GM18861 (cell line): ENCODE measurements at regions not wholly inside any gene's neighbourhood (a gene's known extent, or its start where the extent isn't known, plus 50 kb on each side); places are given as distances from the start of the nearest gene placed in this dataset.

ENCODE experiments used
- ATAC-seq: cut with Tn5 transposase; IDR thresholded peaks from one replicate; pipeline ENCODE4 v1.9.1; 2021; ENCODE audit not compliant: unreplicated experiment

- ATAC-seq: no peak
Measured at GRCh38 chr2:65550246-65550645, 117.8 kb upstream of the SPRED2 start.

DNA sequence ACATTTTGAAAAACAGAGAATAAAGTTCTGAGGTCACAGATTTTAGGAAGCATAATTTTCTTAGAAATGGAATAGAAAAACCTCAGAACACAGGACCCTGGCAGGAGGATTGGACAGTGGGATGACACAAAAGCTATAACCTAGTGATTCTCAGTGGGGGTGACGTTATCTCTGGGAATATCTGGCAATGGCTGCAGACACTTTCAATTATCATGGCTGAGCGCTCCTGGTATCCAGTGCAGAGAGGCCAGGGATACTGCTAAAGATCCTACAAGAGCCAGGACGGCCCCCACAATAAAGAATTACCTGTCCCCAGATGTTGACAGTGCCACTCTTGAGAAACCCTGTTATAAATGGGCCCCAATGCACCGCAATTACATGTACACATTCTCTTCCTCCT, 117.2 kb upstream of the SPRED2 start:
- ATAC-seq: no peak

DNA sequence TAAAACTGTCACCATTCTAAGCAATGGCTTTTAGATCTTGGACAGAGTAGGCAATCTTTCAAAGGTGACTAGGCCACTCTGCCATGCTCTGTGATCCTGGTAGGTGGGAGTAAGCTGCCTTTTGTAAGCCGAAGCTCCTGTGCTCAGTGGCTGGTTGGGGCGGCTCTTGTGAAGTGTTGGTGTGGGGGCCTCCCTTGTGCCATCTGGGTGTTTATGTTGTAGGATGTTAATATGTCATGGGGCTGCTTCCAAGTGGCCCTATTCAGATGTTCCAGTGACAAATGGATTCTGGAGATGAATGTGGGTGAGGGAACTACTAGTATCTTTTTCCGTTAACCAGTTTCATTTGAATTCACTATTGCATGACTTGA, 116.8 kb upstream of the SPRED2 start:
- no peak for ATAC-seq

GRCh38 chr2:65548576-65549256, 116.3 kb upstream of the SPRED2 start:
- ATAC-seq: no peak

DNA sequence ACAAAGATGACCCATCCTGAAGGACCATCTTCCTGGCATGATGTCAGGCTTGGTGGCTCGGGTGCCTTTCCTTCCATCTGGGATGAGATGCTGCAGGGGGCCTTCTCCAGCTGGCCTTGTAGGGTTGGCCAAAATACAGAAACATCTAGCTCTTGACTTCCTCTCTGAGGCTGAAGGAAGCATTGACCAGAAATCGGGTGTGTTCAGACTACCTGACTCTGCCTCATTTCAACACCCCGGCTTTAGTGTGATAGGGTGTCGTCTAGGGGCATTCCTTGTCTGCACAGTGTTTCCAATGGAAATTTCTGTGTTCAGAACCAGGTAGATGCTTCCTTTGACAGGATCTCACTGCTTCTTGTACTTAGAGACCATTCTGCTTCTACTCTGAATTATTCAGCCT, 115.7 kb upstream of the SPRED2 start:
- no peak for ATAC-seq

DNA sequence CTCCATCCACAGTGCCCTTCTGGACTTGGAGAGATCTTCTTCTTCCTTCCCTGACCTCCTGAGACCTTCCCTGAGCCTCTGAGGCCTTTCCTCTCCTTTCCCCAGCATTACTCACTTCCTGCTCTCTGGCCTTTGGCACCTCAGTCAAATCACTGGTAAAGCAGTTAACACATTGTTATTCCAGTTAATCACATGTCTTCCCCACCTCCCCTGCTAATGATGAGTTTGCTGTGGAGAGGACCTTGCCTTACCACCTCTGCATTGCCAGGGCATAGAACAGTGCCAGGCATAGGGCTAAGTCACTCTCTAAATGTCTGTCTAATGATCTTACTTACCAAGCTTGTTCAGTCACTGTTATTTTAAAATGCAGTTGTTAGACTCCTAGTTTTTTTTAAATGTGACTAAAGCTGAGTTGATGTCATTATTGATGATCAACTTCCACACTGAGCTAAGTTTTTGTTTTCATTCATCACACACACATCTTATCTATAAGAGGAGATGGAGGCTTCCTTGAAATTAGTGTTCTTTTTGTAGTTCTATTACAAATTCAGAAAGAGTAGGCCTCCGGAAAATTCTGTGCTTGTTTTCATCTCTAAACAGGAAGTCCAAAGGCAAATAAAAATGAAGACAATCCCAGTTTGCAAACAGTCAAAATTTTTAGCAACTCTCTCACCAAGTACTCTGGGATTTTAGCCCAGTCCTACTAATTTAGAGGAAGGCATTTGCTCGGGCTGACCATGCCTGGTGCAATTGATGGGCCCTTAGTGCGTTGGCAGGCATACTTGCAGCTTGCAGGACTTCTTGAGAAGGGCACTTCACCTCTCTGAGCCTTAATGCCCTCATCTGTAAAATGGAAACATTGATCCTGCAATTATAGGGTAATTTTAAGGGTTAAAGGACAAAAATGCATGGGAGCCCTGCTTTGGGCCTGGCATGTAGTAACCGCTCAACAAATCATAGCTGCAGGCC, 113.7 kb upstream of the SPRED2 start:
- ATAC-seq: no peak

DNA sequence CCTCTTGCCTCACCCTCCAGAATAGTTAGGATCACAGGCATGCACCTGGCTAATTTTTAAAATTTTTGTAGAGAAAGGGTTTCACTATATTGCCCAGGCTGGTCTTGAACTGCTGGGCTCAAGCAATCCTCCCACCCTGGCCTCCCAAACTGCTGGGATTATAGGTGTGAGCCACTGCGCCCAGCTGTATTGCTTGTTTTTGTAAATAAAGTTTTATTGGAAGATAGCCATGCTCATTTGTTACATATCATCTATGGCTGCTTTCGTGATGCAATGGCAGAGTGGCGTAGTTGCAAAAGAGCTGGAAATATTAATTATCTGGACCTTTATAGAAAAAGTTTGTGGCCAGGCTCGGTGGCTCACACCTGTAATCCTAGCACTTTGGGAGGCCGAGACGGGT, 109.4 kb upstream of the SPRED2 start:
- no peak for ATAC-seq

- ATAC-seq: no peak
Measured at GRCh38 chr2:65539633-65540032, 107.2 kb upstream of the SPRED2 start.

DNA sequence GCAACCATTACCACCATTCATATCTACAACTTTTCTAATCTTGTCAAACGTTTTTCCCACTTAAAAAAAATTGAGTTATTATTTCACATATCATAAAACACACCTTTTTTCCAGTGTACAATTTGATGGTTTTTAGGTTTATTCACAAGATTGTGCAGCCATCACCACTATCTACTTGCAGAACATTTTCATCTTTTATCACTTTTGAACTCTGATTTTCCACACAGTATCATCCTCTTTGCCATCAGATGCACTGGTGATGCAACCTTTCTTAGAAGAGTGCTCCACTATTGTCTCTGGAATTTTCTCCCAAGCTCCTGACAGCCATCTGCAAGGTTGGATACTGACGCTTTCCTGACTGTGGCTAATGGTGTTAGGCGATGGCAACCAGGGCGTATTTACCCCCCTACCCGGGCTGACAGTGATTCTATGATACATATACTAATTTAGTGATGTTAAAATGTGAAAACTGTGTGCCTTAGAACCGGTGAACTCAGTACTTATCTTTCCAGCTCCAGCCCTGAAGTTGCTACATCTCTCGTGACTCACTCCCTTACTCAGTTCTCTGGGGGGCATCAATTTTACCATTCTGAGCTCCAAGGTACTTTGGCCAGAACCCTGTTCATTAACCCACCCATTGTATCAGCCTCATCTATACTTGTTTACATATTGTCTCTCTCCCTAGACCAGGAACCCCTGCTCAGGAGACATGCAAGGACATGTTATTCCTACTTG, 105.4 kb upstream of the SPRED2 start:
- ATAC-seq: no peak

GRCh38 chr2:65536596-65536995, 104.2 kb upstream of the SPRED2 start:
- ATAC-seq: peak; percentile 87

DNA sequence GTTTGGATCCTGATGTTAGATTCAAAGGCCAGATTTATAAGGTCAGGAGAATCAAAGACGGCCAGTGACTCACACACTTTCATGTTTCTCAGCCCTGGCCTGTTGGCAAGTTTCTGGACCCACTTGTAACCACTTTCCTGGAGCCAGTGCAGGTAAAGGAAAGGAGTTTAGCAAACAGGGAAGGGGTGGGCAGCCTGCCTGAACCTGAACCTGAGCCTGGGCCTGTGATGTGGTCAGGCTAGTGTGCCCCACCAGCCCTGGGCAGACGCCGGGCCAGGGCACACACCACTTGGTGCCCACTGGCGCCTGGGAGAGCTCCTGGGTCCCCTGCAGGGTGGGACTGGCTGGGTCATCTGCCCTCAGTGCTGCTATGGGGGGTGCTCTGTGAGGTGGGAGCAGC, 100.5 kb upstream of the SPRED2 start:
- ATAC-seq: no peak

DNA sequence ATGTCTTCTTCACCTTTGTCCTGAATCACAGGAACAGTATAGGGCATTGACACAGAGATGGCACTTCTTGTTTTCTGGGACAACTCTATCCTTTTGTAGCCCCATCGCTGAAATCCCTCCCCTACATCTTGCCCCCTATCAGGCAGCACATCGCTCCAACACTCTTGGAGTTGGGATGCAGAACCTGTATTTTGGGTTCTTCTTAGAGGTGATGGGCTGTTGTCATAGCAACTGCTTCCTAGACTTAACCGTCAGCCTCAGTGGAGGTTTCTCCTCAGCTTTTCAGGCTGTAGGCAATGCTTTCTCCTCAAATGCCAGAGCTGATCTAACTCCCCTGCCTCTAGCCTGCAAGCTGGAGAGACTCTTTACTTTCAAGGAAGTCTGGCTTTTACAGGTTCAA, 99.9 kb upstream of the SPRED2 start:
- no peak for ATAC-seq

DNA sequence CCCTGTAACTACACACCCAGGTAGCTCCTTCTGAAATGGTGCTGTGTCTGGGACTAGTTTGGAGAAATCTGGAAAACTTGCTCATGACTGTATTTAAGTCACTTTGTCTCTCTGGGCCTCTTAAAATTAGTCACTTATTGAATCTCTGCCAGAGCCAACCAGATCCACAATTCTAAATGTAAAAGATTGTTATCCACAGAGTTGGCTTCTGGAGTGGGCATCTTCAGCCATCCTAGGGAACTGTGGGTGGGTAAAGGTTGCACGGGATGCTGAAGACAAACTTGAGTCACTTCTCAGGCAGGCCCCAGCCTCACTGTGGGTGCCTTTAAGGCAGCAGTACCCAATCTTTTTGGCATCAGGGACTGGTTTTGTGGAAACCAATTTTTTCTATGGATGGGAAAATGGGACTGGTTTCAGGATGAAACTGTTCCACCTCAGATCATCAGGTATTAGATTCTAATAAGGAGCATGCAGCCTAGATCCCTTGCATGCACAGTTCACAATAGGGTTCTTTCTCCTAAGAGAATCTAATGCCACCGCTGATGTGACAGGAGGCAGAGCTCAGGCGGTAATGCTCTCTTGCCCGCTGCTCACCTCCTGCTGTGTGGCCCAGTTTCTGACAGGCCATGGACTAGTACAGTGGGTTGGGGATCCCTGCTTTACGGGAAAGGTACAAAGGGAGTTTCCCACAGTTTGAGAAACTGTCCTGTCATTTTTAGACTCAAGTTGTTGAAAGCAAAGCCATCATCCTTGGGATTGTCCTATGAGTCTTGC, 98.3 kb upstream of the SPRED2 start:
- no peak for ATAC-seq

GRCh38 chr2:65529419-65529818, 97.0 kb upstream of the SPRED2 start:
- no peak for ATAC-seq

DNA sequence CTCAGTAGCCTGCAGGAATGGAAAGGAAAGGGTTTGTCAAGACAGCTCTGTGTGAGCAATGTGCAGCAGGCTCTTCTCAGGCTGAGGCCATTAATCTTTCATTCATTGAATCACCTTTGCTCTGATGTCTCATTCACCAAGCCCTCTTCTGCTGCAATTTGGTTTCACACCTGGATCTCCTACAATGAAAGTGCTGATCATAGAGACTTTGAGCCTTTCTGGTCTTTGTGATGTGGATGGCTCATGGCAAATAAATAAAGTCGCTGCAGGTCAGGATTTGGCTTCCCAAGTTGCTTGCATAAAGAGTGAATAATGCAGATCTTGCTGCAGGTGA, 95.8 kb upstream of the SPRED2 start:
- no peak for ATAC-seq

DNA sequence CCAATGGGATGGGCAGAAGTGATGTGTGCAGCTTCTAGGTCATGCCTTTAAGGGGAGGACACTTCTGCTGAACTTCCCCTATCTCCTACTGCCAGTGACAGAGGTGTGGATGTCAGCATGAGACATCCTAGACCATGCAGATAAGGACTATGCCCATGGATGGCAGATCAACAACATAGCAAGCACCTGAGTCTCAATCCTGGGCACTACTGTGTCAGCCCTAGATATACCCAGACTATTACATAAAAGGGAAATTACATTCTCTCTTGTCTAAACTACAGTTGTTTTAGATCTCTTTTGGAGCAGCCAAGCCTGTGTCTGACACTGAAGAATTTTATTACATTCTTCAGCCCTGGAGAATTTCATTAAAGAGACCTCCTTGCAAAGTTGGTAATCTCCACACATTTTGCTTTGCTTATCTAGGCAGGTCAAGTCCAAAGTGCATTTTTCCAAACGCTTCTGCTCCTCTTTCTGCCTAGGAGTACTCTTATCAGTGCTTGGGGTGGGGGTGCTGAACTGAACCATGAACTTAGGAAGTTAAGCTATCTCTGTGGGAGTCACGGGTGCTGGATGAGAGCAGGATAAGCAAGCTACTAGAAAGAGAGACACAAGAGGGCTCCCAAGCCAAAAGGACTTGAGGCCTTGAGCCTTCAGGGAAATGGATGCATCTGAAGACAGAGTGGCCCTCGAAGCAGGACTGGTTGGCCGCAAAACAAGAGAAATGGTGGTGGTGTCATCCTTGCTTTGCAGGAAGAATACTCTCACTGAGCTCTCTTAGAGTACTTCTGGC, 95.2 kb upstream of the SPRED2 start:
- no peak for ATAC-seq

- no peak for ATAC-seq
Measured at GRCh38 chr2:65525616-65526231, 93.3 kb upstream of the SPRED2 start.

GRCh38 chr2:65522922-65523321, 90.5 kb upstream of the SPRED2 start:
- no peak for ATAC-seq

DNA sequence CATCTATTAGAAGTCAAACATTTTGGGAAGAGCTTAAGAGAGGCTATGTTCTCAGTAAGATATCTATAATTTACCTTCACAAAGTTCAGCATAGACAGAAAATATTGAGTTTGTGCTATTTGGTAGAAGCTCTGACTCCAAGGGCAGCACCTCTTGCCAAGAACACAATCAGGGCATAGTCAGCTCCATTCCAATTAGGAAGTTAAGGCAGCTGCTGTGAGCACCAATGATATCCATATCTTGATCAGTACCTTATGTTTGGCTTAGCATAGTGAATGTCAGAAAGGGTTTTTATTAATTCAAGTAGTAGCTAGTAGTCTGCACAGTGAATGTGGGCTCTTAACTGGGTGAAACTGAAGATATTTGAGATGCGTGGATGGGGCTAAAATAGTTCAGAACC, 86.4 kb upstream of the SPRED2 start:
- ATAC-seq: no peak
